Fibroblast of skin of right biceps (primary cell): ENCODE measurements at regions not wholly inside any gene's neighbourhood (a gene's known extent, or its start where the extent isn't known, plus 50 kb on each side); places are given as distances from the start of the nearest gene placed in this dataset.
"Not testable (repeated sequence)": the region's sequence is repeated elsewhere in the genome, so short reads cannot be mapped to it uniquely, and the experiment has no call there.

Source experiments
- DNase-seq: peaks from one replicate; pipeline ENCODE4 v3.0.0-alpha.2; 2013

DNA sequence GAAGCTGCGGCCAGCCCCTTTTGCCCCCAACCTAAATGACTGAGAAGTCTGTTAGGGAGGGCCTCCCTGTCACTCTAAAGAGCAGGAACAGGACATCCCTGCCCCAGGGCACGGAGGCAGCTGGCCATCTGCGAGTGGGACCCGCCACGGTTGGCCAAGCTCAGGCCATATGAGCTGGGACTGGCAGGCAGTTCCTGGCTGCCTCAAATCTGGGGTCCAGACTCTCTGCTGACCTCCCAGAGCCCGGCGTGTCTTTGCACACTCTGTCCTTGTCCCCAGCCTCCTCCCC lies 143.0 kb downstream of the IGLL1 start:
- DNase-seq, result not testable (repeated sequence)

DNA sequence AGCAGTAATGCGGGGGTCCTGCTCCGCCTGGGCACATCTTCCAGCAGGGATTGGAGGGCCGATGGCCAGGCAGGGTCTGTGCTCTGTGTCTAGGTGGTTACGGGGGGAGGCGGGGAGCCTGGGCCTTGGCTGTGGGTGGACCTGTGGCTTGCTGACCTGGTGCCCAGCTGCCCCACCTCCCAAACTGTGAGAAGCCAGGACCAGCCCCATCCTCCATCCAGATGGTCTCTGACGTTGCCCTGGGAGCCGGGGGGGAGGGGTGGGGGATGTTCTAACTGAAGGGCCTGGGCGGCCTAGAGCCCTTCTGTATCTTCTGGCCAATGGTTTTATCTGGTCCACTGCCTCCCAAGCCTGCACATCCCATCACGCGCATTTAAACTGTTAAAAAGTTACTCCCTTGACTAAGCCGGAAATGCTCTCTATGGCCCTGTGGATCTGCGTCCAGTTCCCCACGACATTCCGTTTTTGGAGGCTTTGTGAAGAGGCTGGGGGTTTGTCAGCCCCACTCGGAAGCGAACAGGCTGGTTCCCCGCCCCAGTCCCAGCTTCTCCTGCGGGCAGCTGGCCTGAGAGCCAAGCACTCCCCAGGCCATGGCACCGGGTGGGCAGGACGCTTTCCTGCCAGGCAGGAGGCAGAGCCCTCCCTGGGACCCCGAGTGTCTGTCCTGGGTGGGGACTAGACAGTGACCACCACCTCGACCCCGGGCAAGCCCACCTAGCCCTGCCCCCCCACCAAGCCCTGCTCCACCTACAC lies 143.6 kb downstream of the IGLL1 start:
- not testable (repeated sequence) for DNase-seq

DNA sequence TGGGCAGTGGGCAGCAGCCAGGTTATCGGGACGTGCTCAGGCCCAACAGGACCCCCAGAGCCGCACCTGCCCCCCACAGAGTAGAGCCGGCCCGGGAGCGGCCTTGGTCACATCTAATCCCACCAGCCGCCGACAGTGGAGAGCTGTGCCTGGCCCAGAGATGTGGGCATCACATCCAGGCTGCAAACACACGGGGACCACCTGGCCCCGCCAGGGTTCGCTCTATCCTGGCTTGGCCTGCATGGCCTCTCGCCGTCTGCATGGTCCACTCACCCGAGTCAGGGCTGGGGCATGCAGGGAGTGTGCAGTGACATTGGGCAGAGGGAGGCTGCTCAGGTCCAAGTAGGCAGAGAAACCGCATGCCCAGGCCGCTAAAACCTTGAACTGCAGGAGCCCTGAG lies 144.9 kb downstream of the IGLL1 start:
- not testable (repeated sequence) for DNase-seq

DNA sequence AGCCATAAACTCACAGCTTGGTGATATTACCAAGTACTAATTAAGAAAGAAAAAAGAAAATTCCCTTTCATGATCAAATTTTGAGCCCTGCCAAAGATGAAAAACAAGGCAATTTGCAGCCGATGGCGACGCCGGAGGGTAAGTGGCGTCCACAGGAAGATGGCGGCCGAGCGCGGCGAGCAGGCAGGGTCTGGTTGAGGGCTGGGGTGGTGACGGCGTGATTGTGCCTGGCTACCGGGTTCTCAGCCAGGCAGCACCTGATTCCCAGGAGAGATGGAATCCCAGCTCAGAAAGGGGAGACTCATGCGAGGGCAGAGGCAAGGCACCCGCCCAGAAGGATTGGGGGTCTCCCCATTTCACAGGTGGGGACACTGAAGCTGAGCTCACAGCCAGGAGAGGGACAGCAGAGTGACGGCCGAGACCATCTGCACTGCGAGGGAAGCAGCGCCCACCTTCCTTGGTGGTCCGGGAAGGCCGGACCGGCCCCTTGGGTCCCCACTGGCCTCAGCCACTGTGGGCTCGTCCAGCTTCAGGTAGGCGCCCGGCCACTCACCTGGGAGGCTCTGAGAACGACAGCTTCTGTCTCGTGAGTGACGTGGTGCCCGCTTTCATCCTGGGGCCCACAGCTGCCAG lies 145.8 kb downstream of the IGLL1 start:
- DNase-seq, result not testable (repeated sequence)

DNA sequence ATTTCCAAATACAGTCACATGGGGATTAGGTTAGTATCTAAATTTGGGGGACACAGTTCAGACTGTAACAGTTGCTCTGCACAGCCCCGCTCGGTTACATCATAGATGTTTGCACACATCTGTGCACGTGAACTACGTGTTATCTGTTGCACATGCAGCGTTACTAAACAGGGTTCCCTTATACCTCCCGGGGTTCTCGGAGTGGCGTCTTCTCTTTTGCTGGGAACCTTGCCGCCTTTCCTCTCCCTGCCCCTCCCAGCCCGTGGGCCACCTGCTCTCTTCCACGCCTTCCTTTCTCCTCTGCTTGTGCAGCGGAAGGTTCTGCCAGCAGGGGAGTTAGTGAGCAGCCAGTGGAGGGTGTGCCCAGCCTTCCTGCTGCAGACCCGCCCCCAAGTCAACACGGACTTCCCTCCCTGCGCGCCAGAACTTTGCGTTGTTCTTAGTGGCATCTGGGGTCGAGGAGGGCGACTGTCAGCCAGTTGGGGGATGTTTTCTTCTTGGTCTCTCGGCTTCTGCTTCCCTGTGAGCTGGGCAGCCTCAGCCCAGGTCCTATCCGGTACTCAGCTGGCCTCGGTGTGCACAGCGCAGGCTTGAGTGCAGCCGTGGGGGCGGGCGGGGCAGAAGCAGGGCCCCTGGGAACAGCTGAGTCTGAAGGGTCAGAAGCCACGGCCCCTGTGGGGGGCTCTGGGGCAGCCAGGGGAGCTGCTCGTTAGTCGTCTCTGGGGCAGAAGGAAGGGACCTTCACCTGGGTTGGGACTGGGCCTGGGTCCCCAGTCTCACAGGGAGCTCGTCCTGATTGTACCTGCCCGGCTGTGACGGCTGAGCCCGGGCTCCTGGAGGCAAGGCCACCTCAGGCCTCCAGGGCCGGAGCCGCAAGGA lies 146.7 kb downstream of the IGLL1 start:
- DNase-seq, result peak; percentile 9

DNA sequence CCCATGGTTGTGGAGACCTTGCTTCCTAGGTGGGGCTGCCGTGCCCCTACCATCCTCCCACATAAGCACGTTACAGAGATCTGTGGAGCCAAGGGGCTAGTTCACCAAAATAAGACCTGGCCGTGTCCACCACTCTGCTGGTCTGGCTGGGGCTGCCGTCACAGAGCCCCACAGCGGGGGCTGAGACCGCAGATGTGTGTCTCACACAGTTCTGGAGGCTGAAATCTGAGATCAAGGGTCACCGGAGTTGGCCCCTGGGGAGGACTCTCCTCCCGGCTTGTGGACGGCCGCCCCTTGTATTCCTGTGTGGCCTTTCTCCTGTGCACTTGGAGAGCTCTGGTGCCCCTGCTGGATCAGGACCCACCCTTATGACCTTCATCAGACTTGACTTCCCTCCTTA lies 147.4 kb downstream of the IGLL1 start:
- not testable (repeated sequence) for DNase-seq

DNA sequence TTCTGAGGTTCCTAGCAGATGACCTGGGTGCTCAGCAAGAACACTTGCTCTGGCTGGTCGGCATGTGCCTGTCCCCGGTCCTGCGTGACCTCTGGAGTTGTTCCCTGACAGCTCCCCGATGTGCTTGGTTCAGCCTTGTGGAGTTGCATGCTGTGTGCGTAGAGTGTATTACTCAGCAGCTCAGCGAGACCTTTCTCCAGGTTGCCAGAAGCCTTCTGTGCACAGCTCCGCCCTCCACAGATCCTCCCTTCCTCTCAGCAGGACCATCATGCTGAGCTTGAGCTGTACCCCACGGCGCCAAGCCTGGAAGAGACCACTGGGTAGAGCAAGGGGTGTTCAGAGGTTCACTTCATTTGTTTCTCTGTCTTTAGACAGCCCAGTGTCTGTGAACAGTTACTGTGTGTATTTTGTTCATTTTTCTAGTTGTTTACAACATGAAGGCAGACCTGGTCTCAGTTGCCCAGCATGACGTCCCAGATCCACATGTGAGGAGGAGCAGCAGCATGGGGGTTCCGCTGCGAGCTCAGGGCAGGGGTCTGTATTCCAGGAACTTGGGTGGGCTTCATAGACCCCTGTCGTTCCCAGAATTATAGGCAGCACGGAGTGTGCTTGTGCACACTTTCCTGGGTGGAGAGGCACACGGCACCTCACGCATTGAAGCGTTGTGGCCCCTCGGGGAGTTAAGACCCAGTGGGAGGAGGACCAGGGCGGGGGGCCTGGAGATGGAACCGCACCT lies 148.6 kb downstream of the IGLL1 start:
- DNase-seq, result no peak

DNA sequence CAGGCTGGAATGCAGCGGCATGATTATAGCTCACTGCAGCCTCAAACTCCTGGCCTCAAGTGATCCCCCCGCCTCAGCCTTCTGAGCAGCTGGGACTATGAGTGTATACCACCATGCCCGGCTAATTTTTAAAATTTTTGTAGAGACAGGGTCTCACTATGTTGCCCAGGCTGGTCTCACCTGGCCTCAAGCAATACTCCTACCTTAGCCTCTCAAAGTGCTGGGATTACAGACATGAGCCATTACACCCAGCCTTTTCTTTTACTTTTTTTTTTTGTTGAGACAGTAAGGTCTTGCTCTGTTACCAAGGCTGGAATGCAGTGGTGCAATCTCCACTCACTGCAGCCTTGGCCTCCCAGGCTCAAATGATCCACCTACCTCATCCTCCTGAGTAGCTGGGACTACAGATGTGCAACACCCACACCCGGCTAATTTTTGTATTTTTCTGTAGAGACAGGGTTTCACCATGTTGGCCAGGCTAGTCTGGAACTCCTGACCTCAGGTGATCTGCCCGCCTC lies 155.5 kb downstream of the IGLL1 start:
- DNase-seq, result not testable (repeated sequence)

DNA sequence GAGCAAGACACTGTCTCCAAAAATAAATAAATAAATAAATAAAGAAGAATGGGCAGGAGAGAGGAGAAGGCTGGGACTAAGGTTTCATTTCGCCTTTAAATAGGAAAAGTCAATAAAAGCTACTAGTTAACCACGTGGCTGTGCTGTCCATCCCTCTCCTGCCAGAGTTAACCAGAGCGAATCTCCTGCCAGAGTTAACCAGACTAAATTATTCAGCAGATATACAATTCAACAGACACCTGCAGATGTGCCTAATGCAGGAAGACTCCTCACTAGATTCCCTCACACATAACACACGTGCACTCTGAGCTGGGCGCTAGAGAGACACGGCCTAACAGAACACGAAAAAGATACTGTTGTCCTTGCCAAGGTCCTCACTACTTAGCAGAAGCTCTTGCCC lies 156.1 kb downstream of the IGLL1 start:
- no peak for DNase-seq

DNA sequence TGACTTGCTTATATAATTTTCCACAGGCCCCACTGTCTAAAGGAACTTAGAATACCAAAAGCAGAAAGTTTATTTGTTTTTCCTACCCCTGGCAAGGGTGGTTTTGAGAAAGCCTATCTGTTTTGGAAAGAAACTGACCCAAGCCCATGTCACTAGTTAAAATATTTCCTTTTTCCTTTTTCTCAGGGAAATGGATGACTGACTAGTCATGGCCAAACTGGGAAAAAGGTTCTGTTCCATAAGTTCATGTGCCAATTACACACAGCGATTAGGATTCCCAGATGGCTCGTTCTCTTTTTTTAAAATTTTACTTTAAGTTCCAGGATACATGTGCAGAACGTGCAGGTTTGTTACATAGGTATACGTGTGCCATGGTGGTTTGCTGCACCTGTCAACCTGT lies 157.8 kb downstream of the IGLL1 start:
- not testable (repeated sequence) for DNase-seq

DNA sequence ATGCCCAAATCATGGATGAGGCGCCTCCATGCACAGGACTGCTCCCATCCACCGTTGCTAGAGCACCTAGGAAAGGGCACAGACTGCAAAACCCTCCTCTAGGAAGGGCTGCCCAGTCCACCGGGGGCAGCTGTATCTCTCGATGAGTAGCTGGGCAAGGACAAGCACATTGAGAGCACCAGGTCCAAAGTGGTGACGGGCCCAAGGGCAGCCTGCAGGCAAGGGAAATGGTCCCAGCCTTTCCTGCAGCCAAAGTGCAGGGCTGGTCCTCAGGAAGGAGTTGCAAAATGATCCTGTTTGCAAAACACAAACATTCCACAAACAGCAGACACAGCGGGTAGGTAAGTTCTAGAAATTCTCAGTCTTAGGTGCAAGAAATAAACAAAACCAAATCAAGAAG lies 158.8 kb downstream of the IGLL1 start:
- not testable (repeated sequence) for DNase-seq

DNA sequence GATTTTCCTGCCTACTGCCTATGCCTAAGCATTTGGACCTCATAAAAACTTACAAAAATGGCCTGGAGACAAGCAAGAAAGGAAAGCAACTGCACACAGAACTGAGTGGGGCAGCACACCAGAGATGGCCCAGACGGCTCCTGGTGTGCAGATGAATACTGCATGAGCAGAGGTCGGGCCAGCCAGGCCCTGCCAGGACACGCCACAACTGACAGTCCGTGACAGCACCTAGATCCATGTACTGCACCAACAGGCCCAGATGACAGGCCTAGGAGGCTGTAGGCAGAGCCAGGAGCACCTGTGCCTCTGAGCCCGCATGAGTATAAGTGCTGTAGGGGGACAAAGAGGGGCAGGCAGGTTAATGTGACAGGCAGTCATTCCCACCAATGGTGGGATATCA lies 160.2 kb downstream of the IGLL1 start:
- no peak for DNase-seq

DNA sequence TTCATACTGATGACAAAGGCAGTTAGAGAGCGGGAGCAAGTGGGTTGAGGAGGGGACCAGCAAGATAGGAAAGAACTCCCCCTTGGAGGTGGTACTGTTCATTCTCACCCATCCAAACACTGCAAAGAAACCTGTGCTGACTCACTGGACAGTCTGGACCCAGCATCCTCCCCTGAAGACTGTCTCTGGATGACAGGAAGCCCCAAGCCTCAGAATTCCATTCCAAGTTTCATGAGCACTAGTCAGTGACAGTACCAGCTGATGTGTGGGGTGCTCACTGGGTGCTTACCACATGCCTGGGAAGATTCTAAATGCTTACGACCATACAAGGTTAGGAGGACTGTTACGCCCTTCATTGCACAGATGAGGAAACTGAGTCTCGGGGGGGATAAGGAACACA lies 160.9 kb downstream of the IGLL1 start:
- DNase-seq, result peak; percentile 11

DNA sequence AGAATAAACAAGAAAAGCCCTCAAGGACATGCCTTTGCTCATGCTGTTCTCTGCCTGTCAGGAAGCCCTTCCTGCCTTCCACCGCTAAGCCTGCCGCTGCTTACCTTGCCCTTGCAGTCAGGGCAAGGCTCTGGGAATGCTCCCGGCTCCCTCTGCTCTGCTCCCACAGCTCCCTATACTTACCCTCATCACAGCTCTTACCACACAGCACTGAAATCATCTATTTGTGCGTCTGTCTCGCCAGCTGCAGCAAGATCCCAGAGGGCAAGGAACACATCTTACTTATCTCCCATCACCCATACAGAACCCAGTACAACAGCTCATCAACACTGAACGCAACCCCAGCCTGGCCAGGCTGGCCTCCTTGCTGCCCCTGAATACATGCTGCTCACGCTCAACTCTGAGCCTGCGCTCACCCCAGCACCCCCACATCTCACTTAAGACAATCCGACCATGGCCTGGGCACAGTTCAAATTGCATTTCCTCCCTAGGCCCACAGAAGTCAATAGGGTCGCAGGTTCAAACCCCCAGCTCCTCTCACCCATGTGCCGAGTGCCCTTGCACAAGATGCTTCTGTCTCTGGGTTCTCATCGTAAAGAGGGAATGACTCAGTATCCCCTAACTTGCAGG lies 161.8 kb downstream of the IGLL1 start:
- no peak for DNase-seq

DNA sequence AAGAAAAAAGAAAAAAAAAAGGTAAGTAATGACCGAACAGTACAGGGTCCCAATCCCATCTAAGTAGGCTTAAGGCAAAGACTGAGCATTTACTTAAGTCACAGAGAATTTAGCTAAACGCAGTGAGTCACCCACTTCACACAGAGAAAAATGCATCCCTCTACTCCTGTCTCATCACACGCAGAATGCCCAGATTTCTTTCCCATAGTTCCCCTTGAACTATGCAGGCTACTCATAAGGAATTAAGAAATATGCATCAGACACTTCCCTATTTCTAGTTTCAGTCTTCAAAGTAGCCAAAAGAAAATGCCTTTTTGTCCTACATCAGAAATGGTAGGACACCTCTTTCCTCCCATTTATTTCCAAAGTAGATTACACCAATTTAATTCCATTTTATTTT lies 162.8 kb downstream of the IGLL1 start:
- peak; percentile 72 for DNase-seq

DNA sequence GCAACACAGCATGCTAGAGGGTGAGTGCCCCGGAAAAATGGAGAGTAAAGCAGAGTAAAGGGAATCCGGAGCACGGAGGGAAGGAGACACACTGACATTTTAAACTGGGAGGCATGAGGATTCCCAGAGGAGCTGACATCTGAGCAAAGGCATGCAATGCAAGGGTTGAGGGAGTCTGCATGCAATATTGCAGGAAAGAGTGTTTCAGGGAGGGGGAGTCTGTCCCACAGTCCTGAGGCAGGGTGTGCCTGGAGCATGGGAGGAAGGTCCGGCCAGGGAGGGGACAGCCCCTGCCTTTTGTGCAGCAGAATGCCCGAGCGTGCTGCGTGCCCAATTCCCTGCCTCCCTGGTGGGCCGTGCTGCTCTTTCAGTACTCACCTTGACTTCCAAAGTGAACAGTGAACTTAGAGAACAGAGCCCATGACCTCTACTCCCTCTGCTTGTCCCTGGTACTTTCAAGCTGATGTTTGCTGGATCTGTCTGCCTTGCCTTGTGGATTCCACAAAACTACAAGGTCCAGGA lies 163.9 kb downstream of the IGLL1 start:
- DNase-seq, result not testable (repeated sequence)

DNA sequence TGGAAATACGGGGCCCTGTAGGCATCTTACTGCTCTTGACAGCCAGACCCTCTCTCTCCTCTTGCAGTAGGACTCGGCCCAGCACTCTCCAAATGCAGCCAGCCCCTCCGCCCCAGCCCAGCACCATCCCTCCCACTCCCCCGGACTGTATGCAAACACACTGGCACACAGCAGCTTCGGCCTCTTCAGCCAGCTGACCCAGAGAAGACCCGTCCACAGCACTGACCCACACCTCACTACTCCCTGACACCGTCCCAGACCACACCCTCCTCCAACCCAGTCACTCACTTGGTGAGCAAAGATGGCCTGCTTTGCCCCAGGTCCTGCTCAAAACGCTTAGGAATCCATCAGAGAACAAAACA lies 164.6 kb downstream of the IGLL1 start:
- DNase-seq, result no peak

DNA sequence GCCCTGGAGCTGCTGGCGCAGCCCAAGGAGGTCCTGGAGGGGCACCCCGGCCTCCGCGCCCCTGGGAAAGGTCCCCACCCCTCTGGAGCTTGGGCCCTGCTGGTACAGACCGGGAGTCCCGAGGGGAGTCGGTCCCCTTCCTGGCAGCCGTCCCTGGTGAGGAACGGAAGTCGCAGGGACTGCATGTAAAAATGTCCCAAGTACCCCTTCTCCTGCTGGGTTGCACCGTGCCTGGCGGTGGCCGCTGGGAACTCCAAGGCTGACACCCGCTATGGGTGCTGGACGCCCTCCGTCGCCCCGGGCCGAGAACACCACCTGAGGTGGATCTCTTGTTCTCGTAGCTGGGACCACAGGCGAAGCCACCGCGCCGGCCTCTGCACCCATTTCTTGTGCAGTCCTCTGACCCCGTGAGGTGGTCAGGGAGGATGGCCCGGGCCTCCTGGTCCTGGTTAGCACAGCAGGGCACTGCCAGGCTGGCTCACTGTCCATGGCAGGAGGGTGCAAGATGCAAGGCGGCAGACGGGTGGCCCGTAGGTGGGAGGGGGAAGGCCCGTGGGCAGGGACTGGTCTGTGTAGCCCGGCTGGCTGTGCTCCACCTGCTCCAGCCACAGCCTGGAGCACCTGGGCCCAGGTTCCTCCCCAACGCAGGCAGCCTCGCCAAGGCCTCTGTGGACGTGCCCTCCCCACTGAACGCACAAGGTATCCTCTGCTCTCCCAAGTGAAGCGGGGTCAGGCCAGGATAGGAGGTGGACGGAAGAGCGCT lies 165.2 kb downstream of the IGLL1 start:
- no peak for DNase-seq

DNA sequence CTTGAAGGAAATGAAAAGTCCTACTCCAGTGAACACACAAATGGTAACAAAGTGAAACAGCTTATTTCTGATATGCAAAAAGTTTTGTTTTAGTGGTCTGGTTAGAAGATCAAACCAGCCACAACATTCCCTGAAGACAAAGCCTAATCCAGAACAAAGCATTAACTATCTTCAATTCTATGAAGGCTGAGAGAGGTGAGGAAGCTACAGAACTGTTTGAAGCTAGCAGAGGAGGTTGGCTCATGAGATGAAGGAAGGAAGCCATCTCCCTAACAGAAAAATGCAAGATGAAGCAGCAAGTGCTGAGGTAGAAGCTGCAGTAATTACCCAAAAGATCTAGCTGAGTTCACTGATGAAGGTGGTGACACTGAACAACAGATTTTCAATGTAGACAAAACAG lies 168.4 kb downstream of the IGLL1 start:
- DNase-seq, result no peak

DNA sequence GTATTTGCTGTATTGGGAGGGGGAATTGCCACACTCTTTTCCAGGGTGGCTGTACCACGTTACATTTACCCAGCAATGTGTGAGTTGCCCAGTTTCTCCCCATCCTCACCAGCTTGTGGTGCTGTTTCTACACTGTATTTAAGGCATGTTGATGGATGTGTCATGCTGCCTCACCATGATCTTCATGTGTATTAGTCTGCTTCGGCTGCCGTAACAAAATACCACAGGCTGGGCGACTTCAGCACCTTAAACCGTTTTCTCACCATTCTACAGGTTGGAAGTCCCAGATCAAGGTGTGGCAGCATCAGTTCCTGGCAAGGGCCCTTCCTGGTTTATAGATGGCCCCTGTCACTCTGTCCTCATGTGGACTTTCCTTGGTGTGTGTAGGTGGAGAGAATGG lies 169.7 kb downstream of the IGLL1 start:
- no peak for DNase-seq

DNA sequence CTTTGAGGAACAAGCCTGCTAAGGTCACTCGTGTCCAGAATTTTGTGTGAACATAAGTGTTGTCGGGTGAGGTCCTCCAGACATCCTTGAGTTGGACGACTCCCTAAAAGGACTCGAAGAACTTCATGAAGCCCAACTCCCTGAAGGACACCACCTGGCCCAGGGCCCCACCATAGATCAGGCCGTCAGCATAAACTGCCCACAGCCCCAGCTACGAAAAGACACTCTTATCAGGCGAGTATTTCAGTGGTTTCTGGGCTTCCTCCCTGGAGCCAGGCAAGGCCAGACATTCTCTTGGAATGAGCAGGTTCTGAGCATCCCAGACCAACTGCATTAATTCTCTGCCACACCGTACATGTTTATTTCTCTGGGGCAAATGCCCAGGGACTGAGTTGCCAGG lies 170.1 kb downstream of the IGLL1 start:
- DNase-seq, result no peak

DNA sequence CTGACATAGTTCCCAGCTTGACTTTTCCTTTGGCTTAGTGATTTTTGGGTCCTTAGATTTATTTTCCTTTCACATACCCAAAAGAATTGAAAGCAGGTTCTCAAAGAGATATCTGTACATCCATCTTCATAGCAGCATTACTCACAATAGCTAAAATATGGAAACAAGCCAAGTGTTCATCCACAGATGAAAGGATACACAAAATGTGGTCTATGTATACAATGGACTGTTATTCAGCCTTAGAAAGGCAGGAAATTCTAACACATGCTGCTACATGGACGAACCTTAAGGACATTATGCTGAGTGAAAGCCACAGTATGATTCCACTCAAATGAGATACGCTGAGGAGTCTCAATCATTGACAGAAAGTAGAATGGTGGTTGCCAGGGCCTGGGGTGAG lies 171.8 kb downstream of the IGLL1 start:
- DNase-seq, result peak; percentile 26
